ENCODE measurements at regions not wholly inside any gene's neighbourhood (a gene's known extent, or its start where the extent isn't known, plus 50 kb on each side); places are given as distances from the start of the nearest gene placed in this dataset.

GRCh38 chr10:110376767-110377160 lies 72.0 kb upstream of the SMNDC1 start:
- Histone ChIP-seq H3K79me2 (ENCODE audit: insufficient read depth, low read length) (no peaks in the 10 kb centered on the region), H3K9me2 (replicated peaks; ENCODE audit: insufficient read depth, low read length) (no peaks in the 10 kb centered on the region), H2AFZ (ENCODE audit: low read depth, low read length, severe bottlenecking) (no peak overlapping the region), H3F3A (ENCODE audit: insufficient read depth) (no peaks in the 10 kb centered on the region), H3K36me3 (ENCODE audit: low read length) (no peaks in the 10 kb centered on the region), H4K20me1 (ENCODE audit: low read depth, low read length) (no peaks in the 10 kb centered on the region), H3K4me2 (ENCODE audit: low read depth, low read length, poor library complexity, severe bottlenecking) (no peak overlapping the region), H3K27me3 (ENCODE audit: low read length) (no peaks in the 10 kb centered on the region), H3K9me3 (ENCODE audit: insufficient read depth, low read length) (no peaks in the 10 kb centered on the region), H3K4me3 (ENCODE audit: insufficient read depth, low read length, poor library complexity, severe bottlenecking) (no peak overlapping the region), H3K27ac (ENCODE audit: low read depth, low read length) (no peak overlapping the region), H3K9ac (ENCODE audit: low read length) (no peak overlapping the region)
- TF ChIP-seq EZH2phosphoT487 (conservative IDR thresholded peaks at IDR 0.05; ENCODE audit: low read length) (no peak), CTCF (IDR thresholded peaks at IDR 0.05; ENCODE audit: insufficient read depth, low read length, poor library complexity, severe bottlenecking) (no peak)

GRCh38 chr10:110378006-110378405 lies 73.3 kb upstream of the SMNDC1 start:
- H3F3A ChIP-seq (ENCODE audit: insufficient read depth), result no peaks in the 10 kb centered on the region
- no peak overlapping the region for H2AFZ ChIP-seq (ENCODE audit: low read depth, low read length, severe bottlenecking)
- no peak overlapping the region for H3K9ac ChIP-seq (ENCODE audit: low read length)
- TF ChIP-seq EZH2phosphoT487 (conservative IDR thresholded peaks at IDR 0.05; ENCODE audit: low read length) (no peak), CTCF (IDR thresholded peaks at IDR 0.05; ENCODE audit: insufficient read depth, low read length, poor library complexity, severe bottlenecking) (no peak)
- no peaks in the 10 kb centered on the region for H3K79me2 ChIP-seq (ENCODE audit: insufficient read depth, low read length)
- no peak overlapping the region for H3K27ac ChIP-seq (ENCODE audit: low read depth, low read length)
- no peaks in the 10 kb centered on the region for H4K20me1 ChIP-seq (ENCODE audit: low read depth, low read length)
- no peaks in the 10 kb centered on the region for H3K9me3 ChIP-seq (ENCODE audit: insufficient read depth, low read length)
- H3K27me3 ChIP-seq (ENCODE audit: low read length), result no peaks in the 10 kb centered on the region
- H3K4me2 ChIP-seq (ENCODE audit: low read depth, low read length, poor library complexity, severe bottlenecking), result no peak overlapping the region
- H3K4me3 ChIP-seq (ENCODE audit: insufficient read depth, low read length, poor library complexity, severe bottlenecking), result no peak overlapping the region
- H3K36me3 ChIP-seq (ENCODE audit: low read length), result no peaks in the 10 kb centered on the region
- H3K9me2 ChIP-seq (replicated peaks; ENCODE audit: insufficient read depth, low read length), result no peaks in the 10 kb centered on the region

- Histone ChIP-seq H3K9me3 (ENCODE audit: insufficient read depth, low read length) (no peaks in the 10 kb centered on the region), H3K27me3 (ENCODE audit: low read length) (no peaks in the 10 kb centered on the region), H3K79me2 (ENCODE audit: insufficient read depth, low read length) (no peaks in the 10 kb centered on the region), H3K4me3 (ENCODE audit: insufficient read depth, low read length, poor library complexity, severe bottlenecking) (no peak overlapping the region), H2AFZ (ENCODE audit: low read depth, low read length, severe bottlenecking) (no peak overlapping the region), H3K9me2 (replicated peaks; ENCODE audit: insufficient read depth, low read length) (no peaks in the 10 kb centered on the region), H4K20me1 (ENCODE audit: low read depth, low read length) (no peaks in the 10 kb centered on the region), H3K4me2 (ENCODE audit: low read depth, low read length, poor library complexity, severe bottlenecking) (no peak overlapping the region), H3K9ac (ENCODE audit: low read length) (no peak overlapping the region), H3K36me3 (ENCODE audit: low read length) (no peaks in the 10 kb centered on the region), H3K27ac (ENCODE audit: low read depth, low read length) (no peak overlapping the region), H3F3A (ENCODE audit: insufficient read depth) (no peaks in the 10 kb centered on the region)
- TF ChIP-seq CTCF (IDR thresholded peaks at IDR 0.05; ENCODE audit: insufficient read depth, low read length, poor library complexity, severe bottlenecking) (no peak), EZH2phosphoT487 (conservative IDR thresholded peaks at IDR 0.05; ENCODE audit: low read length) (no peak)
Measured at GRCh38 chr10:110378533-110379108, 73.9 kb upstream of the SMNDC1 start.
